Vagina (tissue), 2 donors: ENCODE measurements at regions not wholly inside any gene's neighbourhood (a gene's known extent, or its start where the extent isn't known, plus 50 kb on each side); places are given as distances from the start of the nearest gene placed in this dataset.

Experiments used
- POLR2A ChIP-seq, 2 donors: fragments of 450-650 bp; IDR thresholded peaks; one replicate each; pipeline ENCODE4 v1.6.1; 2017; ENCODE audit warnings: antibody characterized with exemption in 2 of 2, mild to moderate bottlenecking in 2 of 2, moderate library complexity in 2 of 2
- TF ChIP-seq, protein P1 (sequence below), 3 experiments: fragments of 450-650 bp in 2 of 3; fragments of 200-600 bp in 1 of 3; sonication (generic) in 1 of 3; IDR thresholded peaks; one replicate each; pipeline ENCODE4 v1.5.1; 2017 to 2019; ENCODE audit warnings: antibody characterized with exemption in 3 of 3, mild to moderate bottlenecking in 2 of 3, moderate library complexity in 2 of 3

DNA sequence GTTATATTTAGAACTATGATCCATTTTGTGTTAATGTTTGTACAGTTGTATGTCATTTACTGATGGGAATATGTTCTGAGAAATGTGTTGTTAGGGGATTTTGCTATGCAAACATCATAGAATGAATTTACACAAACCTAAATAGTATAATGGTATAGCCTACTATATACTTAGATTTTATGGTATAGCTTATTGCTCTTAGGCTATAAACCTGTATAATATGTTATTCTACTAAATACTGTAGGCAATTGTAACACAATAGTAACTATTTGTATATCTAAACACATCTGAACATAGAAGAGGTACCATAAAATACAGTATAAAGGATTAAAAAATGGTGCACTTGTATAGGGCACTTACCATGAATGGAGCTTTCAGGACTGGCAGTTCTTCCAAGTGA is 105.4 kb upstream of the GRIN2B start:
- TF ChIP-seq, protein P1, sequence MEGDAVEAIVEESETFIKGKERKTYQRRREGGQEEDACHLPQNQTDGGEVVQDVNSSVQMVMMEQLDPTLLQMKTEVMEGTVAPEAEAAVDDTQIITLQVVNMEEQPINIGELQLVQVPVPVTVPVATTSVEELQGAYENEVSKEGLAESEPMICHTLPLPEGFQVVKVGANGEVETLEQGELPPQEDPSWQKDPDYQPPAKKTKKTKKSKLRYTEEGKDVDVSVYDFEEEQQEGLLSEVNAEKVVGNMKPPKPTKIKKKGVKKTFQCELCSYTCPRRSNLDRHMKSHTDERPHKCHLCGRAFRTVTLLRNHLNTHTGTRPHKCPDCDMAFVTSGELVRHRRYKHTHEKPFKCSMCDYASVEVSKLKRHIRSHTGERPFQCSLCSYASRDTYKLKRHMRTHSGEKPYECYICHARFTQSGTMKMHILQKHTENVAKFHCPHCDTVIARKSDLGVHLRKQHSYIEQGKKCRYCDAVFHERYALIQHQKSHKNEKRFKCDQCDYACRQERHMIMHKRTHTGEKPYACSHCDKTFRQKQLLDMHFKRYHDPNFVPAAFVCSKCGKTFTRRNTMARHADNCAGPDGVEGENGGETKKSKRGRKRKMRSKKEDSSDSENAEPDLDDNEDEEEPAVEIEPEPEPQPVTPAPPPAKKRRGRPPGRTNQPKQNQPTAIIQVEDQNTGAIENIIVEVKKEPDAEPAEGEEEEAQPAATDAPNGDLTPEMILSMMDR (IDR thresholded peaks at IDR 0.05): no peak
- no peak for TF ChIP-seq POLR2A (IDR thresholded peaks at IDR 0.05)
